GM21786 (cell line): ENCODE measurements at regions not wholly inside any gene's neighbourhood (a gene's known extent, or its start where the extent isn't known, plus 50 kb on each side); places are given as distances from the start of the nearest gene placed in this dataset.

Experiments
- ATAC-seq: cut with Tn5 transposase; IDR thresholded peaks from one replicate; pipeline ENCODE4 v1.9.1; 2021; ENCODE audit not compliant: unreplicated experiment

DNA sequence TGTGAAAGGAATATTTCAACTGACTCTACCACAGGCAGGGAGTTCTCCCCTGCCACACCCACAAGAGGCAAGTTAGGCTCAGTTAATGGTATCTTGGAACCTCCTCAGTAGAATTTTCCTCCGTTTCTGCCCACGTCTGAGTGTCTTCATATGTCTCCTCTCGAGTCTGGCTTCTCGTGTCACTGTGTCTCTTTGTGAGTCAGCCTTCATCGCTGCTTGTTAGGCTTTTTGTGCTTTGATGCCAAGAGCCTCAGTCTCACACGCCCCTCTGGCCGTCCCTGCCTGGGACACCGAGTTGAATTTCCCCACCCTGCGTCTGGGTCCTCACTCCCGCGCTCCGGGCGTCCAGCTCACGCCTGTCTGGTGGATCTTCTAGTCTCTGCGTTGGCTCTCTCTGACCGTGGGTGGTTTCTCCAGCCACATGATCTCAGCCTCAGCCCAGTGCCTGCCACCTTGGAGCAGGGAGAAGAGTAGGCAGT, 125.7 kb upstream of the GADD45A start:
- no peak for ATAC-seq

DNA sequence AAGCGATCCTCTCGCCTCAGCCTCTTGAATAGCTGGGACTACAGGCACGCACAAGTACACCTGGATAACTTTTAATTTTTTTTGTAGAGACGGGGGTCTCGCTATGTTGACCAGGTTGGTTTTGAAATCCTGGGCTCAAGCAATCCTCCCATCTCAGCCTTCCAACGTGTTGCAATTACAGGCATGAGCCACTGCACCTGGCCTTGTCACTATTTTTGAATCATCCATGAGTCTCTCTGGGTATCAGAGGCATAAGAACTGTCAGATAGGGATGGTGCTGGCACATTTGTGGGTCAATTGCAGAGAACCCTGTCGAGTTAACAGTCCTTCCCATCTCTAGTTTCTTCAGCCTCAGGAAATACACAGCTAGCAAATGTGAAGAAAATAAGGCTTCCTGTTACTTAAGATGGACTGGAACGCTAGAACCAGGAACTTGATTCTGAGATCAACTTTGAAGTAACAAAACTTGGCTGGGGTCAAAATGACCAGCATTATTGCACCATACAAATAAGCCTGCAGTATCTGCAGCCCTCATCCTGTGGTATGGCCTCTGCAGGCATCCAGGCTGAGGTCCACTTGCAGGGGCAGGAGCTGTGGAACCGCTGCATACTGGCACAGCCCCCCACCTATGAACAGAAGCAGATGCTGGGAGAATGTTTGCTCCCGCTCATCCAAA, 124.3 kb upstream of the GADD45A start:
- ATAC-seq: no peak

DNA sequence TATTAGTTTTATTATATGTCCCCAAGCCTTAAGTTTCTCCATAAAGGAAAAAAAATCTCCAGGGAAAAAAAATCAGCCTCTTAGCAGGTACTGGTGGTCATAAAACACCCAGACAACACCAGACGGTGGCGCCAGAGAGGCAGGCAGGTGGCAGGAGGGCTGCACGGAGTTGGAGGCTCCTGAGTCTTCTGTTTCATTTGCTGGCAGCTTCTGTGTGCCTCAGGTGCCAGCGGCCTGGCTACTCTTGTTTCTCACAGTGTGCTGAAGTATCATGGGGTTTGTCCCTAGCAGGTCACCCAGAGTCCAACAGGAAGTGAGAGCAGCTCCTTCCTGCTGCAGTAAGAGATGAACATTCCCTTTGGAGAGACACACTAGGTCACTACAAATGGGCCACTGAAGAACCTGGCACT, 123.3 kb upstream of the GADD45A start:
- peak; percentile 92 for ATAC-seq

DNA sequence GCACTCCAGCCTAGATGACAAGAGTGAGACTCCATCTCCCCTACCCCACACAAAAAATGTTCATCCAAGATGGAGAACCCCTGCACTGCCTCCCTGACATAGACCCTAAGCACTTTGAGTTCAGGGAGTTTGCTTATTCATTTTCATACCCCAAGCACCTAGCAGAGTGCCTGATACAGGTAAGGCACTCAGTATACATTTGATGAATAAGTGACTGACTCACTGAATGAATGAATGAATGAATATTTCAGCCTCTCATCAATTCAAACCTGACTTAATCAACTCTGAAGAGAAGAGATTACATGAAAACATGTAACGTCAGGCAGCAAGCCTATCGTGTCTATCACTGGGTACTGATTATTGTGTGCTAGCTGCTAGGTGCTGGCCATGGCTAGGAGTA, 121.3 kb upstream of the GADD45A start:
- no peak for ATAC-seq

DNA sequence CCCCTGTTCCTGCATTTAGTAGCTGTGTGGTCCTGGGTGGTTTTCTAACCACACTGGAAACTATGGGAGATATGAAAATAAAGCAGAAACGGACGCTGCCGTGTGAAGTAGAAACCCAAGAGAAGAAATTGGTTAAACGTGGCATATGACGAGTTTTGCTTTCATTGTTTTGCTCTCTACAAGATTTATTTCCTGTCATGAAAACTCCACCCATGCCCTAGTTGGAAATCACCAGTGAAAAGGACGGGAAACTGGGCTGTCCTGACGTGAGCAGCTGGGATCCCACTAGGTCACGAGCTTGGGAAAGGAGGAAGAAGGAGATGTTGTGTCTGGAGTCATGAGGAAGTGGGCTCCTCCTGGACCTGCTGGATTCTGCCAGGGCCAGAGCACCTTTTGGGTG, 120.8 kb upstream of the GADD45A start:
- ATAC-seq: no peak

DNA sequence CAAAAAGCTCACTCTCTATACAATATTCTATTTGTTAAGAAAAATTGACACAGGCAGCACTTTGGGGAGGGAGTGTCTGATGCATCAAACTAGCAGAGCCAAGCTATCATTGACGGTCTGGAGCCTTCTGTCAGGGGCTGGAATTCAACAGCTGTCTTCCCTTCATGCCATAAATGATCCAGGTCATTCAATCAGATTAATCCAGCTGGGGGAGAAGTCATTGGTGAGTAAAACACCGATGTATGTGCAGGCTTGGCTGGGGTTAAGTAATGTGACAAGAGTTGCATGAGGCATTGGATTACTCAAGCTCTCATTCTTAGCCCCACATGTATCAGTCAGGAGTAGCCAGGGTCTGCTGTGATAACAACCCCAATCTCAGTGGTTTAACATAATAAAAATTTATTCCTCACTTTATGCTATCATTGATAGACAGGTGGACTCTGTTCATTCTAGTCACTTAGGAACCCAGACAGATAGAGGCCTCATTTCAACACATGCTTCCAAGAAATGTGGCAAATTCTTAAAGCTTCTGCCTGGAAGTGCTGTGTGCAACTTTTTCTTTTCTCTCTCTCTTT, 118.1 kb upstream of the GADD45A start:
- ATAC-seq: no peak

DNA sequence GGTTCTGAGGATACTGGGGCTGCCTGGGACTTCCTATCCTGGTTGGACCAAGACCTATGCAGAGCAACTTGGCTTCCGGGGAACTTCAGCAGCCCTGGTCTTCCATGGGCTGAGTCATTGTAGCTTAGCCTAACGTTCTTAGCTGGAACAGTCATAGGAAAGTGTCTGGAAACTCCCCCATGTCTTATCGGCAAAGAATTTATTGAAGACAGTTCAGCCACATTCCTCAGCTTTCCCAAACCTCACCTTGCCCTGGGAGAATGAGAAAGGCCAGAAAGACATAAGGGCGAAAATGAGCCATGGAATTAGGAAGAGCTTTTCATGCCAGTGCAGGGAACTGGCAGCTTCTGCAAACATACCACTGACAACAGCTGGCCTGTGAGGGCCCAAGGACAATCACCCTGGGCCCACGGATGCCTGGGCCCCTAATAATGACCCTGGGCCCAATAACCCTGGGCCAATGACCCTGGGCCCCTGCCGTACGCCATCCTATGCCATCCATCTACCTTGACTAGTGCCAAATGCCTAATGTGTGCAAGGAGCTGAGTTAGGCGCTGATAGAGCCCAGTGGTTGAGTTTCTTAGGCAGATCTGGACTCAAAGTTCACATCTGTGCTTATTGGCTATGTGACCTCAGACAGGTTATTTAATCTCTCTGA, 114.4 kb upstream of the GADD45A start:
- ATAC-seq: no peak

DNA sequence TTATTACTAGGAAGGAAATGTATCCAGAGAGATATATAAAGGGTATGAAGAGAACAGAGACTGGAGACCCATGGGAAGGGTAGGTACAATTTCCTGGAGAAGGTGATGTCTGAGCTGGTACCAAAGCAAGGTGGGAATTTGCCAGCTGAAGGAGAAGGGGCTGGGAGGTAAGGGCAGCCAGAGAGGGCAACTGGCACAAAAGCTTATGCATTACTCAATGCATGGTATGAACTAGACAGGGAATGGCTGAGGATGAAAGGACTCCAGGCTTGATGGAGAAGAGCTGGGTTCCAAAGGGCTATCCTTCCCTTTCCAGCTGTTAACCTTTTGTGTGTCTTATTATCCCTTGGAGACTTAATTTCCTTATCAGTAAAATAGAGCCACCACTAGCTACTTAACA, 113.6 kb upstream of the GADD45A start:
- no peak for ATAC-seq

DNA sequence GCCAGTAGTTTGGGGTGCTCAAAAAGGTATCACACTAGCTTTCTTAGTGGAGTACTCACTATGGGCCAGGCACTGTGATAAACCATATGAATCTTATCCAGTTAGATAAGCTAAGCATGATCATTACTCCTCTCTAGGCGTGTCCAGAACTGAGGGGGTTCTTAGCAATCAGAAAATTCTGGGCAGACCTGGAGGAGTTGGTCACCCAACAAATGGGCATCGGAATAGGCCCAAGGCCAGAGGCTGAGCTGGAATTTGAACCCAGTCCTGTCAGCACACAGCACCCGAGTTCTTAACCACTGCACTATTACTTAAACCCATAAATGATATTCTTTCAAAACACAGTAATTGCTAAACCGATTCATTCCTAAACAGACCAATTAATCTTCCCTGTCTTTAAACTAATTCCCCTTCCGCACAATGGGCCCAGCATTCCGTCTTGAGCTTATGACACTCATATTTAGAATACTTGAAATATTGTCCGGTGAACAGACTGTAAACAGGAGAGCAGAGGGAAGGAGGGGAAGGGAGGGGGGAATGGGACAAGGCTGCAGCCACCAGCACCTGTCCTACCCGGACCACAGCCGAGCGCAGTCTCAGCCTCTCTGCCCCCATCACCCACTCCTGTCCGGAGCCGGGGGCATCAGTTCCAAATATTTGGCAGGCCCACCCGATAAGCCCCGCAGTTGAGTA, 113.0 kb upstream of the GADD45A start:
- no peak for ATAC-seq

DNA sequence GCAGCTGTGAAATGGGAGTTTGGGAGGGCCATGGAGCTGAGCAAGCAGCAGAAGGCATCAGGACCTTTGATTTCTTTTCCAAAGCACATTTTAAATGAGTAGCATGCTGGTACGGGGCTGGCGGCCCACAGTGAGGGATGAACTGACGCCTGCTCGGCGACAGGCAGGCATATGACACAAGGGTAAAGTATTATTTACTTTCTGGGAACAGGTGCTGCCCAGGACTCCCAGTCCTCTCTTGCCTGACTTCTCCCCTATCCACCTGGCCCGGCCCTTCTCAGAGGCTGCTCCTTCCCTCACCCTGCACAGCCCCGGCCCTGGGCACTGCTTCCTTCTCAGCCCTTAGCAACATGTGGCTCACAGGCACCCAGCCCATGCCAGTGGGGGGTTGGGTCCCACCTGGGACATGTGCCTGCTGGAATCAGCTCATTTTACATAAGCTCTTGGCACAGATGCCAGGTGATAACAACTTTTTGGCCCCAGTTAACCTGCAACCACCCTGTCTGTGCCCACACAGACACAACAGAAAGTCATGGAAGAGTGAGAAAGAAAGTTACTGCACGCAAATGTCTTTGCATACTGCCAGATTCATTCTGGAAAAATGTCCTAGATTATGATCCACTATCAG, 112.3 kb upstream of the GADD45A start:
- no peak for ATAC-seq

DNA sequence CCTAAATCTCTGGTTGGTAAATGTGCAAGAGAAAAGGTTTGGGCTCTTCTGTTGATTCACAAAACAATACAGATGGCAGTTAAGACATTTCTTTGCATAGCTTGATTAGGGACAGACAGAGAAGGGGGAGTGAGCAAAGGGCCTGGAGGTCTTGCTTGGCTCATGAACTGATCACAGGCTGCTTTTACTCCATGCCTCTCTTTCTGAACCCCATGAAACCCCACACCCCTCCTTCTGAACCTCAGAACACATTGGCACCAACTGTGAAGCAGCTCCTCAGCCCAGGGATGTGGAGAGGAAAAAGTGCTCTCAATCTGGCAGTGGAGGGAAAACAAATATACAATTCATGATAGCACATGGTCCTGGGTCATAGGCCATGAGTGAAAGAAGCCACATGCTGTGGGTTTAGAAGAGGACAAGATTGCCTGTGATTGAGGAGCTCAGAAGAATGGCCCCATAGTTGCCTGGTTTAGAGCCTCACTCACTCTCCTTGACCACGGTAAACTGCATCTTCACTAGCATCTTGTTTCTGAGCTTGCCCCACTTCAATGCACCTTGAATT, 111.6 kb upstream of the GADD45A start:
- ATAC-seq: no peak

DNA sequence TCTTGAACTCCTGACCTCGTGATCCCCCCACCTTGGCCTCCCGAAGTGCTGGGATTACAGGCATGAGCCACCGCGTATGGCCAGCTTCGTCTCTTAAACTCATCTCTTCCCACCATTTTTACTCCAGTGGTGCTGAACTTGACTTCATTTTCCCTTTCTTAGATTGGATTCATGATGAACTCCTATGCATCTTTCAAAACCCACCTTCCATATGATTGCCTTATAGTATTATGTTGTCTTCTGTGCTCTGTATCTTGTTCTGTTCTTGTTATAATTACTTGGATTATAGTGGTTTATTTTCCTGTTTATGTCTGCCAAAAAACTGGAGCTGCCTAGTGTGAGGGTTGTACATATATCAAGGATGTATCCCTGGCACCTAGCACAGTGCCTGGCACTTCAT, 110.8 kb upstream of the GADD45A start:
- no peak for ATAC-seq

DNA sequence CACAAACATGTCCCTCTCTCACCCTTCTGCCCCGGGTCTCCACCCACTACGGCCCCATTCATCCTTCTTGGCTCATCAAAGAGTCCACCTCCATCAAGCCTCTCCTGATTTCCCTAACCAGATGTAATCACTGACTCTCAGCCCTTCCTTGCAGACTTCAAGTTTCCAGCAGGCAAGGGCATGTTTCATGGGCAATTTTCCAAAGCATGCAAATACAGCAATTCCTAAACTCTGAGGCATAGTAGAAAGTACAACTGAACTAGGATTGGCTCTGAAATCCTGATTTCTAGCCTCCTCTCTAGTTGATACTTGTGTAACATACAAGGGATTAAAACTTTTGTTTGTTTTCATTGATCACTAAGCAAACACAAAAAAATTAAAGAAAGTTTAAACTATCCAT, 109.1 kb upstream of the GADD45A start:
- ATAC-seq: no peak

DNA sequence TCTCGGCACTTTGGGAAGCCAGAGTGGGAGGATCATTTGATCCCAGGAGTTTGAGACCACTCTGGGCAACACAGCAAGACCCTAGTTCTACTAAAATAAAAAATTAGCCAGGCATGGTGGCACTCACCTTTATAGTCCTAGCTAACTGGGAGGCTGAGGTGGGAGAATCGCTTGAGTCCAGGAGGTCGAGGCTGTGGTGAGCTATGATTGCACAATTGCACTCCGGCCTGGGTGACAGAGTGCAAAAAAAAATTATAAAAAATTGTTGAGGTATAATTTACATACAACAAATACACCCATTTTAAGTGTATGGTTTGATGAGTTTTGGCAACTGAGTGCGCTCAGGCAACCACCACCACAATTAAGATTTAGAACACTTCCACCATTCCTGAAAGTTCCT, 108.5 kb upstream of the GADD45A start:
- ATAC-seq: no peak

DNA sequence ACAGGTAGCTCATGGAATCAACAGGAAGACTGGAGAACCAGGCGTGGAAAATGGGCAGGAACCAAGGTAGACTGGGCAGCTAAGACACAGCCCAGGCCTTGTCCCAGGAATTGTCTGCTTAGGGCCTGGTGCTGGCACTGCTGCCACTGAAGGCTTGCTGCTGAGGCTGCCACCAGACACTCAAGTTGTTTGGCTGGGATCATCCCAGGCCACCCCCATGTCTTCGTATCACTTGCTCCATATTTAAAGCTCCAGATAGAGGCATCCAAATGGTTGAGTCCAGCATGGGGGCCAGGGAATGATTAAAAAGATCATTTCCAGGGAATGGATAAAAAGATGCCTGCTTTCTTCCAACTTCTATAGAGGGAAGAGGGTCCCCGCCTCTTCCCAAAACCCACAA, 107.4 kb upstream of the GADD45A start:
- ATAC-seq: no peak

DNA sequence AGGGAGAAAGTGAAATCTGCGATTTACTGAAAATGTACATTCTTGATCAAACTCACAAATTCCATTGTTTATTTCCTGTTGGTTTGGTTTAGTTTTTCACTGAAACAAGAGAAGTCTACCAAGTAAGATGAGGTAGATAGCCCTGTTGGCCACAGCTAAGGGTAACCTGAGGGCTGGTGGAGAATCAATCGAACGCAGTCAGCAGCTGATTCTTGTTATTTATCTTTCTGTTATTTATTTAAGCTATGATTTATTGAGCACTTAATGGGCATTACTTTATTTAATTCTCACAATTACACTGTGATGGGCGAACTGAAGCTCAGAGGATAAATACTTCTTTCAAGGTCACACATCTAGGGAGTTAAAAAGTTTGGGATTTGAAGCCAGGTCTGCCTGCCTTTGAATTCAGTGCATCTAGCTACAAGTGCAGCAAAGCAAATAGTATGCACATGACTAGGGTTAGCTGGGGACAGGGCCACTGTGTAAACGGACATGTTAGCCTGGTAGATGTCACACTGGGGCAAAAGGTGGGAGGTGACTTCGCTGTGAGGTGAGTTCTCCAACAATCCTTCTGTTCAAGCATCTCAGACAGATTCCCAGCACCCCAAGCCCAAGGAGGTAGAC, 106.5 kb upstream of the GADD45A start:
- no peak for ATAC-seq

DNA sequence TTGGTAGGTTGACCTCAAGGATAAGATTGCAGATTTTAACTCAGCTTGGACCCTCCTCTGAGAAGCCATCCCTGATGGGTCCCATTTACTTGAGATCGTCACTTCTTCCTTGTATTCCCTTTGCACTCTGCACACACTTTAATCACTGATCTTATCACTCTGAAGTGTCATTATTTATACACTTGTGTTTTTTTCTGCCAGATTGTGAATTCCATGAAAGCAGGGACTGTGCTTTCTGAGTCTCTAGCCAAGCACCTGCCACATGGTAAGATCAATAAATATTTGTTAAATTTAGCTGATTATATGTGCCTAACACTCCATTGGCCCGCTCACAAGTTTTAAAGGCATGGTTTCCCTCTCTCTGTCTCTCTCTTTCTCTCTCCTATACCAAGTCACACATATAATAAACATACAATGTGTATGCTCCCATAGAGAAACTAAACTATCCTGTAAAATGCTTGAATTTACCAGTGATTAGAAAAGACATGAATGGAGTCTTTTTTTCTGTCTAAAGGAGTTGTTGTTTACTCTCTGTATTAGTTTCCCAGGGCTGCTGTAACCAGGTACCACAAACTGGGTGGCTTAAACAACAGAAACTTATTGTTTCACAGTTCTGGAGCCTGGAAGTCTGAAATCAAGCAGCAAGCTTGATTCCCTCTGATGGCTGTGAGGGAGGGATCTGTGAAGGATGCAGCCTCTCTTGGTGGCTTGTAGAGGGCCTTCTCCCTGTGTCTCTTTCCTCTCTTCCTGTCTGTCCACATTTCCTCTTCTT, 105.2 kb upstream of the GADD45A start:
- no peak for ATAC-seq

DNA sequence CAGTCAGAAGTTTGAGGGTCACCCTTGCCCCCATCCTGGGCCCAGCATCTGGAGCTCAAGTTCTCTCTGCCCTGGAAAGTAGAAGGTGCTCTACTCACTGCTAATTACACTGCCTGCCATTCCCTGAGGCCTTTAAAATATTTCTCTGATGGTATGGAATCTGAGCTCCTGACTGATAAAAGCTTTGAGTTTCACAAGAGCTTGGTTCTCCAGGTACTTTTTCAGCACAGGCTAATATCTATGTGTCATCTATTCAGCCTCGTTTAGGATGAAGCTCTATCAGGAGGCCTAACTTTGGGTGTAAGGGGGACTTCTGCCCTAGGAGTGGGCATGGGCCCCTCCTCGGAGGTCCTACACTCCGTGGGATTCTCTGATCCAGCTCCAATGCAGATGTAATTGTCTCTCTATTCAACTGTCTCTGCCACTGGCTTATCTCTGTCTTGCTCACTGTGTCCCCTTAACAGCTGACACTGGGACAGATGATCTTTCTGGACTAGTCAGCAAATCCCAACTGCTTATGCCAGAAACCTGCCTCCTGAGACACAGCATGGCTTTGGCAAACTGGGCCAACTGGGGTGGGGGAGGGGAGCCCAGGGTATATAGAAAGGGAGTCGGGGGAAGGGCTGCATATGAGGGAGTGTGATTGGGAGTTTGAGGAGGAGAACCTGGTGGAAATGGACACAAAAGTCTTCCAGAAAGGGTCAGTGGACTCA, 104.2 kb upstream of the GADD45A start:
- ATAC-seq: no peak
